OCI-LY7 (cell line): ENCODE measurements at regions not wholly inside any gene's neighbourhood (a gene's known extent, or its start where the extent isn't known, plus 50 kb on each side); places are given as distances from the start of the nearest gene placed in this dataset.

Experiments used
- BruUV-seq: library from RNA; stranded (reverse); fragments of 400-500 nt; replicated peaks from 2 replicates; lab custom pipeline; 2021; lab: Mats Ljungman, UMichigan
- CTCF ChIA-PET: fragments of 300-600 bp; sonication (Branson Sonifier 250); formaldehyde crosslinking; loops from one replicate; lab custom pipeline; 2022; ENCODE audit warnings: antibody characterized with exemption; ENCODE audit not compliant: unreplicated experiment; lab: Charles Lee
- POLR2A ChIA-PET: fragments of 300-600 bp; sonication (Branson Sonifier 250); formaldehyde crosslinking; loops from one replicate; lab custom pipeline; 2022; ENCODE audit warnings: antibody characterized with exemption; lab: Charles Lee
- DNase-seq: peaks from one replicate; pipeline ENCODE4 v3.0.0-alpha.2; 2015; ENCODE audit warnings: low spot score
- H2AFZ ChIP-seq: fragments of 200-600 bp; sonication (generic), shearing (Covaris generic); 2 replicates; pipeline ENCODE4 v1.6.1; 2014; ENCODE audit warnings: mild to moderate bottlenecking, antibody characterized with exemption, low read length, moderate library complexity
- H3K27ac ChIP-seq: fragments of 200-600 bp; sonication (generic); 2 replicates; pipeline ENCODE4 v1.5.1; 2014; ENCODE audit warnings: mixed run types, low read depth, mild to moderate bottlenecking, moderate library complexity, low read length, inconsistent platforms; ENCODE audit not compliant: poor library complexity, severe bottlenecking
- H3K36me3 ChIP-seq: fragments of 200-600 bp; sonication (generic); 2 replicates; pipeline ENCODE4 v1.6.1; 2014; ENCODE audit warnings: mild to moderate bottlenecking, antibody characterized with exemption, low read length, moderate library complexity, mixed read lengths; ENCODE audit not compliant: insufficient read depth
- H3K4me1 ChIP-seq: fragments of 200-600 bp; sonication (generic); 2 replicates; pipeline ENCODE4 v1.5.1; 2014; ENCODE audit warnings: mild to moderate bottlenecking, low read length; ENCODE audit not compliant: insufficient read depth, poor library complexity, severe bottlenecking
- H3K4me2 ChIP-seq: fragments of 200-600 bp; sonication (generic); 2 replicates; pipeline ENCODE4 v1.6.1; 2014; ENCODE audit warnings: mild to moderate bottlenecking, low read length
- H3K4me3 ChIP-seq: fragments of 200-600 bp; sonication (generic); 2 replicates; pipeline ENCODE4 v1.5.1; 2014; ENCODE audit warnings: mild to moderate bottlenecking, low read depth, low read length; ENCODE audit not compliant: poor library complexity, severe bottlenecking
- H3K79me2 ChIP-seq: fragments of 200-600 bp; sonication (generic); 2 replicates; pipeline ENCODE4 v1.6.1; 2016; ENCODE audit warnings: low read depth, mild to moderate bottlenecking, low read length, moderate library complexity, mixed read lengths; ENCODE audit not compliant: insufficient read depth
- H3K9me2 ChIP-seq: fragments of 200-600 bp; sonication (generic); 2 replicates; pipeline ENCODE4 v1.6.1; 2016; ENCODE audit warnings: mild to moderate bottlenecking, low read length, mixed read lengths; ENCODE audit not compliant: insufficient read depth
- H3K9me3 ChIP-seq: fragments of 200-600 bp; sonication (generic); 2 replicates; pipeline ENCODE4 v1.6.1; 2014; ENCODE audit warnings: mild to moderate bottlenecking, mixed run types, low read length, mixed read lengths
- H4K20me1 ChIP-seq: fragments of 200-600 bp; sonication (generic); 2 replicates; pipeline ENCODE4 v1.6.1; 2014; ENCODE audit warnings: mild to moderate bottlenecking, antibody characterized with exemption, low read length, moderate library complexity, mixed read lengths; ENCODE audit not compliant: insufficient read depth
- EZH2phosphoT487 ChIP-seq: fragments of 200-600 bp; sonication (generic); IDR thresholded peaks from 2 replicates; pipeline ENCODE4 v1.6.1; 2018; ENCODE audit warnings: low read depth, borderline replicate concordance, mild to moderate bottlenecking, mixed run types, antibody characterized with exemption, low read length, moderate library complexity, mixed read lengths
- intact Hi-C: fragments of 100-400 bp; cut with micrococcal nuclease; formaldehyde crosslinking; loops from one replicate; pipeline ENCODE4 v1.10.0; 2022; ENCODE audit not compliant: unreplicated experiment
- TF ChIP-seq, protein P1 (sequence below): fragments of 200-600 bp; sonication (generic); conservative IDR thresholded peaks from 2 replicates; pipeline ENCODE4 v1.5.1; 2014; ENCODE audit warnings: mild to moderate bottlenecking, antibody characterized with exemption, low read length, moderate library complexity, mixed read lengths

DNA sequence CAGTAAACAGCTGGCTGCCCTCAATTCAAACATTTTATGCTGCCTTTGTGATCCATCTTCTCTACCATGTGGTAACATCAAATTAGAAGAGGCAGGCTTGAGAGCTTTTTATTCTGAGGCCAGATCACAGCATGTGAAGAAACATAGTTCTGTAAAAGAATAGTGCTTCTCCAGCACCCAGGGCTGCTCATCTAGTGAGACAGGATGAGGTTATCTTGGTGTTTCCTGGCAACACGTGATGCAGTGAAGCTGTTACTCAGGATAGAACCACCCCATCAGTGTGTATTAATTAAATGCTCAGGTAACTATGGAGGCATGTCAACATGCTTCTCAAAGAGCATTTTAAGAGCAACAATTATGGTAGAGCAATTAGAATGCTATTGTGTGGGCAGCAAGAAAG lies 400.5 kb upstream of the ACO1 start:
- ChIA-PET POLR2A (interaction anchor here (1.2 kb wide), 1 partner anchor 10 kb away, joined by 4 read pairs; no protein-coding TSS in a partner anchor), CTCF (no interaction called here)
- H3K4me3 ChIP-seq: no peak overlapping the region
- no peaks in the 10 kb centered on the region for H3K4me1 ChIP-seq
- no peak for DNase-seq
- no peaks in the 10 kb centered on the region for H3K9me3 ChIP-seq
- no peak overlapping the region for H3K27ac ChIP-seq
- intact Hi-C loops: no loop called here
- H3K9me2 ChIP-seq: no peaks in the 10 kb centered on the region
- no peaks in the 10 kb centered on the region for H4K20me1 ChIP-seq
- no peak overlapping the region for H2AFZ ChIP-seq
- no peak overlapping the region for H3K4me2 ChIP-seq
- H3K36me3 ChIP-seq: no peaks in the 10 kb centered on the region
- BruUV-seq: no TSS peak
- TF ChIP-seq, protein P1, sequence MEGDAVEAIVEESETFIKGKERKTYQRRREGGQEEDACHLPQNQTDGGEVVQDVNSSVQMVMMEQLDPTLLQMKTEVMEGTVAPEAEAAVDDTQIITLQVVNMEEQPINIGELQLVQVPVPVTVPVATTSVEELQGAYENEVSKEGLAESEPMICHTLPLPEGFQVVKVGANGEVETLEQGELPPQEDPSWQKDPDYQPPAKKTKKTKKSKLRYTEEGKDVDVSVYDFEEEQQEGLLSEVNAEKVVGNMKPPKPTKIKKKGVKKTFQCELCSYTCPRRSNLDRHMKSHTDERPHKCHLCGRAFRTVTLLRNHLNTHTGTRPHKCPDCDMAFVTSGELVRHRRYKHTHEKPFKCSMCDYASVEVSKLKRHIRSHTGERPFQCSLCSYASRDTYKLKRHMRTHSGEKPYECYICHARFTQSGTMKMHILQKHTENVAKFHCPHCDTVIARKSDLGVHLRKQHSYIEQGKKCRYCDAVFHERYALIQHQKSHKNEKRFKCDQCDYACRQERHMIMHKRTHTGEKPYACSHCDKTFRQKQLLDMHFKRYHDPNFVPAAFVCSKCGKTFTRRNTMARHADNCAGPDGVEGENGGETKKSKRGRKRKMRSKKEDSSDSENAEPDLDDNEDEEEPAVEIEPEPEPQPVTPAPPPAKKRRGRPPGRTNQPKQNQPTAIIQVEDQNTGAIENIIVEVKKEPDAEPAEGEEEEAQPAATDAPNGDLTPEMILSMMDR: no peak
- TF ChIP-seq EZH2phosphoT487: no peak
- H3K79me2 ChIP-seq: no peaks in the 10 kb centered on the region

DNA sequence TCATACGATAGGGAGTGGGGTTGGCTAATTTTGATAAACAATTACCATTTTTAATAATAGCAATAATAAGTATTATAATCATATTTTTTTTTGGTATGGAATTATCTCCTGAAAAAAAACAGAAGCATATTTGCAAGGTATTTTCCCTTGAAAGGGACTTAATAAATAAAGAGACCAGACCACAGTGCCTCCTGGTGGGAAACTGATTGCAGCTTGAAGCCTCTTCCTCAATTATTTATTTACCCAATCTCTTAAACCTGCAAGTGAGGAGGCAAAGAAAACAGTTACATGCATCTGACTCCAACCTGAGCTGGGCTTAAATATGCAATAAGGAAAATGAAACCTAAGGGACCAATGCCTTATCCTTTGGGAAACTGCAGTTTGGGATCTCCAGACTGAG lies 388.1 kb upstream of the ACO1 start:
- Histone ChIP-seq H3K27ac (no peak overlapping the region), H3K9me2 (no peaks in the 10 kb centered on the region), H4K20me1 (no peaks in the 10 kb centered on the region), H2AFZ (no peak overlapping the region), H3K4me1 (no peaks in the 10 kb centered on the region), H3K4me2 (no peak overlapping the region), H3K4me3 (no peak overlapping the region), H3K79me2 (no peaks in the 10 kb centered on the region), H3K36me3 (no peaks in the 10 kb centered on the region), H3K9me3 (no peaks in the 10 kb centered on the region)
- CTCF ChIA-PET: no interaction called here
- intact Hi-C loops: no loop called here
- TF ChIP-seq, protein P1: 0 out of 2 replicates have a peak, but pooled peaks have one; percentile 19
- no peak for TF ChIP-seq EZH2phosphoT487
- no TSS peak for BruUV-seq
- DNase-seq: no peak
- POLR2A ChIA-PET: no interaction called here

DNA sequence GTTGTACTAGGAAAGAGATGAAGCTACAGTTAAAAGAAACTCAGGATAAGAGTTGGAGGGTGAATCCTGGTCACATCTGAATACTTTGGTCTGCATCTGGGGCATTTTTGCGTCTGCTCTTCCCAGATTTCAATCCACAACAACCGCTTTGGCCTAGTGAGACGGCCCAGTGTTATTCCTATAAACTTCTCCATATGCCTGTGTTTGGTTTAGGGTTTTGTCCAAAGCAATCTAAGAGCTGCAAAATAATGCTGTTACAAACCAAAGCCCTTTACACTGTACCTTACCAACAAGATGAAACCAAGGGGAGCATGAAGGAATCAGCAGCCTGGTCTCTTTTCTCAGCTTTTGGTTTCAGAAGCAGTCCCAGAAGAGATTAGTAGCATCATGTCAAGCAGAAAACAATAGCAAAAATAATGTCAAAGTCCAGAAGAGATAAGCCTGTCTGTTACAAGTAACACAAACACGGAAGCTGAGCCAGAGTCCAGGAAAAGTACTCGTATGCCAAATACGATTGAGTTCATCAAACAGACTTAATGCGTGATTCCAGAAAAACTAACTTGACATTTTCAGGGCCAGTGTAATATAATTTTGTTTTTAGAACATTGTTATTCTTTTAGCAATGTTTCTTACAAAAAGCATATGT lies 379.9 kb upstream of the ACO1 start:
- Histone ChIP-seq H3K4me3 (no peak overlapping the region), H2AFZ (no peak overlapping the region), H3K9me3 (no peaks in the 10 kb centered on the region), H4K20me1 (no peaks in the 10 kb centered on the region), H3K4me1 (no peaks in the 10 kb centered on the region), H3K4me2 (no peak overlapping the region), H3K36me3 (no peaks in the 10 kb centered on the region), H3K27ac (no peak overlapping the region), H3K79me2 (no peaks in the 10 kb centered on the region), H3K9me2 (no peaks in the 10 kb centered on the region)
- ChIA-PET POLR2A (no interaction called here), CTCF (no interaction called here)
- BruUV-seq: no TSS peak
- TF ChIP-seq, protein P1: no peak
- TF ChIP-seq EZH2phosphoT487: no peak
- DNase-seq: no peak
- intact Hi-C loops: no loop called here
